DLD1 (cell line): ENCODE measurements at regions not wholly inside any gene's neighbourhood (a gene's known extent, or its start where the extent isn't known, plus 50 kb on each side); places are given as distances from the start of the nearest gene placed in this dataset.

Experiments
- in situ Hi-C: cut with HindIII; loops from 2 replicates; pipeline ENCODE4 v1.10.0; 2017; ENCODE audit warnings: low sequenced_read_pairs

GRCh38 chr10:90571481-90572258, 286.2 kb downstream of the HTR7 start:
- in situ Hi-C loops = no loop called here

GRCh38 chr10:90575125-90575524, 282.7 kb downstream of the HTR7 start:
- in situ Hi-C loops = no loop called here

- in situ Hi-C loops = no loop called here
These were observed 280.3 kb downstream of the HTR7 start for GRCh38 chr10:90577569-90577968.

- in situ Hi-C loops = no loop called here
These were observed 278.1 kb downstream of the HTR7 start for GRCh38 chr10:90579602-90580242.

- in situ Hi-C loops = no loop called here
These were observed 274.4 kb downstream of the HTR7 start for GRCh38 chr10:90583416-90583815.

GRCh38 chr10:90587081-90587491, 270.8 kb downstream of the HTR7 start:
- in situ Hi-C loops = no loop called here

- in situ Hi-C loops = no loop called here
These were observed 270.3 kb downstream of the HTR7 start for GRCh38 chr10:90587561-90587960.

- in situ Hi-C loops = no loop called here
These were observed 269.6 kb downstream of the HTR7 start for GRCh38 chr10:90588222-90588621.

- in situ Hi-C loops = no loop called here
These were observed 268.0 kb downstream of the HTR7 start for GRCh38 chr10:90589825-90590224.

GRCh38 chr10:90591629-90592028, 266.2 kb downstream of the HTR7 start:
- in situ Hi-C loops = no loop called here

GRCh38 chr10:90592638-90593302, 265.1 kb downstream of the HTR7 start:
- in situ Hi-C loops = no loop called here

GRCh38 chr10:90598513-90598912, 259.3 kb downstream of the HTR7 start:
- in situ Hi-C loops = no loop called here

GRCh38 chr10:90602862-90603610, 254.8 kb downstream of the HTR7 start:
- in situ Hi-C loops = no loop called here

- in situ Hi-C loops = no loop called here
These were observed 253.2 kb downstream of the HTR7 start for GRCh38 chr10:90604636-90605035.

- in situ Hi-C loops = no loop called here
These were observed 252.3 kb downstream of the HTR7 start for GRCh38 chr10:90605506-90605905.

- in situ Hi-C loops = no loop called here
These were observed 245.6 kb downstream of the HTR7 start for GRCh38 chr10:90612276-90612675.

GRCh38 chr10:90614631-90615030, 243.2 kb downstream of the HTR7 start:
- in situ Hi-C loops = no loop called here

- in situ Hi-C loops = no loop called here
These were observed 236.3 kb downstream of the HTR7 start for GRCh38 chr10:90621577-90621976.

- in situ Hi-C loops = no loop called here
These were observed 222.6 kb downstream of the HTR7 start for GRCh38 chr10:90635111-90635765.

- in situ Hi-C loops = no loop called here
These were observed 217.1 kb downstream of the HTR7 start for GRCh38 chr10:90640756-90641155.

GRCh38 chr10:90641731-90642130, 216.1 kb downstream of the HTR7 start:
- in situ Hi-C loops = no loop called here
